WTC11 (cell line): ENCODE measurements at regions not wholly inside any gene's neighbourhood (a gene's known extent, or its start where the extent isn't known, plus 50 kb on each side); places are given as distances from the start of the nearest gene placed in this dataset.

Experiments used
- ATAC-seq: fragments of 200-7000 bp; cut with Tn5 transposase; 2 replicates; pipeline ENCODE4 v1.10.0; 2021; ENCODE audit warnings: mild to moderate bottlenecking, moderate library complexity
- CTCF ChIA-PET: fragments of 300-600 bp; sonication (Branson Sonifier 250); formaldehyde crosslinking; loops from one replicate; lab custom pipeline; 2021; ENCODE audit warnings: antibody characterized with exemption; lab: Charles Lee
- POLR2A ChIA-PET: fragments of 350-600 bp; sonication (Branson Sonifier 250); formaldehyde crosslinking; loops from one replicate; lab custom pipeline; 2021; ENCODE audit warnings: antibody characterized with exemption; lab: Charles Lee
- DNase-seq: peaks from one replicate; pipeline ENCODE4 v3.0.0; 2021; ENCODE audit warnings: low spot score
- H3K27ac Mint-ChIP-seq: 2 replicates; pipeline ENCODE4 v1.8.0; 2021; ENCODE audit warnings: mixed read lengths
- H3K27me3 Mint-ChIP-seq: 2 replicates; pipeline ENCODE4 v1.8.0; 2021; ENCODE audit warnings: low read depth, mild to moderate bottlenecking, moderate library complexity, mixed read lengths
- H3K36me3 Mint-ChIP-seq: 2 replicates; pipeline ENCODE4 v1.8.0; 2021; ENCODE audit warnings: mixed read lengths
- H3K4me1 Mint-ChIP-seq: 2 replicates; pipeline ENCODE4 v1.8.0; 2022; ENCODE audit warnings: mixed read lengths
- H3K4me3 Mint-ChIP-seq: 2 replicates; pipeline ENCODE4 v1.8.0; 2021; ENCODE audit warnings: mild to moderate bottlenecking, moderate library complexity, mixed read lengths
- H3K9me3 Mint-ChIP-seq: 2 replicates; pipeline ENCODE4 v1.8.0; 2021; ENCODE audit warnings: mixed read lengths
- FOXK1 ChIP-seq: sonication (generic); formaldehyde crosslinking; IDR thresholded peaks from 2 replicates; pipeline ENCODE4 v1.8.0; 2022; ENCODE audit warnings: mild to moderate bottlenecking, moderate library complexity, missing genetic modification reagents
- IRF2 ChIP-seq: sonication (generic); formaldehyde crosslinking; IDR thresholded peaks from 2 replicates; pipeline ENCODE4 v1.8.0; 2022; ENCODE audit warnings: low read depth, missing genetic modification reagents, borderline replicate concordance
- JUN ChIP-seq: sonication (generic); formaldehyde crosslinking; IDR thresholded peaks from 2 replicates; pipeline ENCODE4 v1.8.0; 2023; ENCODE audit warnings: mild to moderate bottlenecking, missing genetic modification reagents
- MXD4 ChIP-seq: fragments of 250-450 bp; sonication (Bioruptor Pico); IDR thresholded peaks from 2 replicates; pipeline ENCODE4 v1.8.0; 2021; ENCODE audit warnings: mild to moderate bottlenecking, moderate library complexity, borderline replicate concordance
- NFE2L1 ChIP-seq: sonication (generic); formaldehyde crosslinking; IDR thresholded peaks from 2 replicates; pipeline ENCODE4 v1.8.1; 2023; ENCODE audit warnings: missing genetic modification reagents
- RORB ChIP-seq: fragments of 250-450 bp; sonication (Bioruptor Pico); IDR thresholded peaks from 2 replicates; pipeline ENCODE4 v1.9.0; 2021; ENCODE audit warnings: mild to moderate bottlenecking
- SMAD4 ChIP-seq: sonication (generic); formaldehyde crosslinking; IDR thresholded peaks from 2 replicates; pipeline ENCODE4 v1.8.0; 2022; ENCODE audit warnings: mild to moderate bottlenecking, missing genetic modification reagents
- ZNF121 ChIP-seq: sonication (generic); formaldehyde crosslinking; IDR thresholded peaks from 2 replicates; pipeline ENCODE4 v1.8.0; 2023; ENCODE audit warnings: missing genetic modification reagents
- ZNF219 ChIP-seq: sonication (generic); formaldehyde crosslinking; IDR thresholded peaks from 2 replicates; pipeline ENCODE4 v1.8.0; 2023; ENCODE audit warnings: missing genetic modification reagents, mild to moderate bottlenecking, borderline replicate concordance
- ZNF416 ChIP-seq: fragments of 250-450 bp; sonication (Bioruptor Pico); IDR thresholded peaks from 2 replicates; pipeline ENCODE4 v1.9.0; 2021; ENCODE audit warnings: mild to moderate bottlenecking, inconsistent platforms
- ZNF671 ChIP-seq: fragments of 250-450 bp; sonication (Bioruptor Pico); IDR thresholded peaks from 2 replicates; pipeline ENCODE4 v1.8.0; 2021; ENCODE audit warnings: mild to moderate bottlenecking
- TF ChIP-seq, protein P1 (sequence below): sonication (generic); formaldehyde crosslinking; IDR thresholded peaks from 2 replicates; pipeline ENCODE4 v1.8.1; 2023; ENCODE audit warnings: mild to moderate bottlenecking, moderate library complexity, missing genetic modification reagents
- TF ChIP-seq, protein P2 (sequence below): sonication (generic); formaldehyde crosslinking; IDR thresholded peaks from 2 replicates; pipeline ENCODE4 v1.8.1; 2023; ENCODE audit warnings: mild to moderate bottlenecking, missing genetic modification reagents, moderate library complexity
- TF ChIP-seq, protein P3 (sequence below): sonication (generic); formaldehyde crosslinking; IDR thresholded peaks from 2 replicates; pipeline ENCODE4 v1.8.1; 2023; ENCODE audit warnings: mild to moderate bottlenecking, missing genetic modification reagents
- TF ChIP-seq, protein P4 (sequence below): sonication (generic); formaldehyde crosslinking; IDR thresholded peaks from 2 replicates; pipeline ENCODE4 v1.8.0; 2022; ENCODE audit warnings: mild to moderate bottlenecking, missing genetic modification reagents
- TF ChIP-seq, protein P5 (sequence below): fragments of 250-450 bp; sonication (Bioruptor Pico); IDR thresholded peaks from 2 replicates; pipeline ENCODE4 v1.9.0; 2021; ENCODE audit warnings: mild to moderate bottlenecking, borderline replicate concordance
- TF ChIP-seq, protein P6 (sequence below): fragments of 250-450 bp; sonication (Bioruptor Pico); IDR thresholded peaks from 2 replicates; pipeline ENCODE4 v1.9.0; 2021; ENCODE audit warnings: moderate library complexity, mild to moderate bottlenecking, inconsistent platforms, borderline replicate concordance

DNA sequence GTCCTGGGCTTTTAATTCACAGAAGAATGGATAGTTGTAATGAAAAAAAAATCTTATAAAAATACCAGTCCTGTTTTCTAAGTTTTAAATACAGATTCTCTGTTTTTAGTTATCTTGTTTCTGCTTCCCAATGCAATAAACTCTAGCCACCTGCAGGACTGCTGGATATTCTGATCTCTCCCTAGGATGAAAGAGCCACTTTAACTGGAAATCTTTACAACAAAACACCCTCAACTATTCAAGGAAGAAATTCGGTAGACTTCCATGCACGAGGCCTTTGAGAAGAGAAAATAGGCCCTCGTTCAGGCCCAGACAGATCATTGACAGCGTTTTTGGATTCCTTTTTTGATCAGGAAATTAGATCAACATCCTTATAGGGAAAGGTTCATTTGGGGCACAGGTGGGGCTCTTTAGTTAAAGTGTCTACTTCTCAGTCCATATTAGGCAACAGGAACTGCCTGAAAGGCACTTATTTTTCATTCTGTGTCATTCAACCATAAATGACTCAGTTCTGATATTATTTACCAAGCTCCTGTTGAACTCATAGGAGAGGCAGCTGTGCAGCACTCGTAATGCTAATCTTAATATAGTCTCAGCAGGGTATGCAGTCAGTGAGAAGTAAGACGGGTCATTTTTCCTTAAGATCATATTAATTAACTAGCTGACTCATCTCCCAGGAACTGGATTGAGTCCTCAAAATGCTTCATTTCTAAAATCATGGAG lies 71.1 kb upstream of the ERRFI1 start:
- no peaks in the 10 kb centered on the region for H3K9me3 Mint-ChIP-seq
- H3K27me3 Mint-ChIP-seq: no peaks in the 10 kb centered on the region
- peak overlapping the region; percentile 39; the same call in 1 of the 2 replicates for H3K27ac Mint-ChIP-seq
- H3K4me1 Mint-ChIP-seq: peaks cover 3% of the 10 kb centered on the region
- no peak for DNase-seq
- no peaks in the 10 kb centered on the region for H3K36me3 Mint-ChIP-seq
- no peak for ATAC-seq
- ChIA-PET CTCF (interaction anchor here (0.6 kb wide), 1 partner anchor 172 kb away, joined by 4 read pairs; no protein-coding TSS in a partner anchor), POLR2A (no interaction called here)
- H3K4me3 Mint-ChIP-seq: no peak overlapping the region
- TF ChIP-seq ZNF219 (CRISPR knock-in tag): no peak
- TF ChIP-seq, protein P1, sequence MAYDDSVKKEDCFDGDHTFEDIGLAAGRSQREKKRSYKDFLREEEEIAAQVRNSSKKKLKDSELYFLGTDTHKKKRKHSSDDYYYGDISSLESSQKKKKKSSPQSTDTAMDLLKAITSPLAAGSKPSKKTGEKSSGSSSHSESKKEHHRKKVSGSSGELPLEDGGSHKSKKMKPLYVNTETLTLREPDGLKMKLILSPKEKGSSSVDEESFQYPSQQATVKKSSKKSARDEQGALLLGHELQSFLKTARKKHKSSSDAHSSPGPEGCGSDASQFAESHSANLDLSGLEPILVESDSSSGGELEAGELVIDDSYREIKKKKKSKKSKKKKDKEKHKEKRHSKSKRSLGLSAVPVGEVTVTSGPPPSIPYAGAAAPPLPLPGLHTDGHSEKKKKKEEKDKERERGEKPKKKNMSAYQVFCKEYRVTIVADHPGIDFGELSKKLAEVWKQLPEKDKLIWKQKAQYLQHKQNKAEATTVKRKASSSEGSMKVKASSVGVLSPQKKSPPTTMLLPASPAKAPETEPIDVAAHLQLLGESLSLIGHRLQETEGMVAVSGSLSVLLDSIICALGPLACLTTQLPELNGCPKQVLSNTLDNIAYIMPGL (CRISPR knock-in tag): no peak
- TF ChIP-seq ZNF416 (CRISPR knock-in tag): no peak
- no peak for TF ChIP-seq SMAD4
- no peak for TF ChIP-seq MXD4 (CRISPR knock-in tag)
- TF ChIP-seq, protein P2, sequence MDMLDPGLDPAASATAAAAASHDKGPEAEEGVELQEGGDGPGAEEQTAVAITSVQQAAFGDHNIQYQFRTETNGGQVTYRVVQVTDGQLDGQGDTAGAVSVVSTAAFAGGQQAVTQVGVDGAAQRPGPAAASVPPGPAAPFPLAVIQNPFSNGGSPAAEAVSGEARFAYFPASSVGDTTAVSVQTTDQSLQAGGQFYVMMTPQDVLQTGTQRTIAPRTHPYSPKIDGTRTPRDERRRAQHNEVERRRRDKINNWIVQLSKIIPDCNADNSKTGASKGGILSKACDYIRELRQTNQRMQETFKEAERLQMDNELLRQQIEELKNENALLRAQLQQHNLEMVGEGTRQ (CRISPR knock-in tag): no peak
- TF ChIP-seq, protein P3, sequence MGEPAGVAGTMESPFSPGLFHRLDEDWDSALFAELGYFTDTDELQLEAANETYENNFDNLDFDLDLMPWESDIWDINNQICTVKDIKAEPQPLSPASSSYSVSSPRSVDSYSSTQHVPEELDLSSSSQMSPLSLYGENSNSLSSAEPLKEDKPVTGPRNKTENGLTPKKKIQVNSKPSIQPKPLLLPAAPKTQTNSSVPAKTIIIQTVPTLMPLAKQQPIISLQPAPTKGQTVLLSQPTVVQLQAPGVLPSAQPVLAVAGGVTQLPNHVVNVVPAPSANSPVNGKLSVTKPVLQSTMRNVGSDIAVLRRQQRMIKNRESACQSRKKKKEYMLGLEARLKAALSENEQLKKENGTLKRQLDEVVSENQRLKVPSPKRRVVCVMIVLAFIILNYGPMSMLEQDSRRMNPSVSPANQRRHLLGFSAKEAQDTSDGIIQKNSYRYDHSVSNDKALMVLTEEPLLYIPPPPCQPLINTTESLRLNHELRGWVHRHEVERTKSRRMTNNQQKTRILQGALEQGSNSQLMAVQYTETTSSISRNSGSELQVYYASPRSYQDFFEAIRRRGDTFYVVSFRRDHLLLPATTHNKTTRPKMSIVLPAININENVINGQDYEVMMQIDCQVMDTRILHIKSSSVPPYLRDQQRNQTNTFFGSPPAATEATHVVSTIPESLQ (CRISPR knock-in tag): no peak
- no peak for TF ChIP-seq FOXK1 (CRISPR knock-in tag)
- TF ChIP-seq ZNF671 (CRISPR knock-in tag): no peak
- TF ChIP-seq, protein P4, sequence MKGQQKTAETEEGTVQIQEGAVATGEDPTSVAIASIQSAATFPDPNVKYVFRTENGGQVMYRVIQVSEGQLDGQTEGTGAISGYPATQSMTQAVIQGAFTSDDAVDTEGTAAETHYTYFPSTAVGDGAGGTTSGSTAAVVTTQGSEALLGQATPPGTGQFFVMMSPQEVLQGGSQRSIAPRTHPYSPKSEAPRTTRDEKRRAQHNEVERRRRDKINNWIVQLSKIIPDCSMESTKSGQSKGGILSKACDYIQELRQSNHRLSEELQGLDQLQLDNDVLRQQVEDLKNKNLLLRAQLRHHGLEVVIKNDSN: no peak
- no peak for TF ChIP-seq ZNF121 (CRISPR knock-in tag)
- no peak for TF ChIP-seq JUN
- TF ChIP-seq, protein P5, sequence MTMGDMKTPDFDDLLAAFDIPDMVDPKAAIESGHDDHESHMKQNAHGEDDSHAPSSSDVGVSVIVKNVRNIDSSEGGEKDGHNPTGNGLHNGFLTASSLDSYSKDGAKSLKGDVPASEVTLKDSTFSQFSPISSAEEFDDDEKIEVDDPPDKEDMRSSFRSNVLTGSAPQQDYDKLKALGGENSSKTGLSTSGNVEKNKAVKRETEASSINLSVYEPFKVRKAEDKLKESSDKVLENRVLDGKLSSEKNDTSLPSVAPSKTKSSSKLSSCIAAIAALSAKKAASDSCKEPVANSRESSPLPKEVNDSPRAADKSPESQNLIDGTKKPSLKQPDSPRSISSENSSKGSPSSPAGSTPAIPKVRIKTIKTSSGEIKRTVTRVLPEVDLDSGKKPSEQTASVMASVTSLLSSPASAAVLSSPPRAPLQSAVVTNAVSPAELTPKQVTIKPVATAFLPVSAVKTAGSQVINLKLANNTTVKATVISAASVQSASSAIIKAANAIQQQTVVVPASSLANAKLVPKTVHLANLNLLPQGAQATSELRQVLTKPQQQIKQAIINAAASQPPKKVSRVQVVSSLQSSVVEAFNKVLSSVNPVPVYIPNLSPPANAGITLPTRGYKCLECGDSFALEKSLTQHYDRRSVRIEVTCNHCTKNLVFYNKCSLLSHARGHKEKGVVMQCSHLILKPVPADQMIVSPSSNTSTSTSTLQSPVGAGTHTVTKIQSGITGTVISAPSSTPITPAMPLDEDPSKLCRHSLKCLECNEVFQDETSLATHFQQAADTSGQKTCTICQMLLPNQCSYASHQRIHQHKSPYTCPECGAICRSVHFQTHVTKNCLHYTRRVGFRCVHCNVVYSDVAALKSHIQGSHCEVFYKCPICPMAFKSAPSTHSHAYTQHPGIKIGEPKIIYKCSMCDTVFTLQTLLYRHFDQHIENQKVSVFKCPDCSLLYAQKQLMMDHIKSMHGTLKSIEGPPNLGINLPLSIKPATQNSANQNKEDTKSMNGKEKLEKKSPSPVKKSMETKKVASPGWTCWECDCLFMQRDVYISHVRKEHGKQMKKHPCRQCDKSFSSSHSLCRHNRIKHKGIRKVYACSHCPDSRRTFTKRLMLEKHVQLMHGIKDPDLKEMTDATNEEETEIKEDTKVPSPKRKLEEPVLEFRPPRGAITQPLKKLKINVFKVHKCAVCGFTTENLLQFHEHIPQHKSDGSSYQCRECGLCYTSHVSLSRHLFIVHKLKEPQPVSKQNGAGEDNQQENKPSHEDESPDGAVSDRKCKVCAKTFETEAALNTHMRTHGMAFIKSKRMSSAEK: no peak
- no peak for TF ChIP-seq RORB
- no peak for TF ChIP-seq IRF2
- TF ChIP-seq, protein P6, sequence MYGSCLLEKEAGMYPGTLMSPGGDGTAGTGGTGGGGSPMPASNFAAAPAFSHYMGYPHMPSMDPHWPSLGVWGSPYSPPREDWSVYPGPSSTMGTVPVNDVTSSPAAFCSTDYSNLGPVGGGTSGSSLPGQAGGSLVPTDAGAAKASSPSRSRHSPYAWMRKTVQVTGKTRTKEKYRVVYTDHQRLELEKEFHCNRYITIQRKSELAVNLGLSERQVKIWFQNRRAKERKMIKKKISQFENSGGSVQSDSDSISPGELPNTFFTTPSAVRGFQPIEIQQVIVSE (CRISPR knock-in tag): no peak
- TF ChIP-seq NFE2L1 (CRISPR knock-in tag): no peak
- TF ChIP-seq, all 79 proteins: peak for 0
